Endothelial cell of umbilical vein (primary cell): ENCODE measurements at regions not wholly inside any gene's neighbourhood (a gene's known extent, or its start where the extent isn't known, plus 50 kb on each side); places are given as distances from the start of the nearest gene placed in this dataset.

Experiments
- BruUV-seq: library from RNA; stranded (reverse); fragments of 400-500 nt; replicated peaks from 2 replicates; lab custom pipeline; 2021; lab: Mats Ljungman, UMichigan
- CTCF ChIA-PET: fragments of 300-600, 350-600 bp; sonication (Branson Sonifier 250); formaldehyde crosslinking; loops from one replicate; lab custom pipeline; 2021; ENCODE audit warnings: antibody characterized with exemption, inconsistent platforms; lab: Charles Lee
- POLR2A ChIA-PET: fragments of 300-600, 350-600 bp; sonication (Branson Sonifier 250); formaldehyde crosslinking; loops from one replicate; lab custom pipeline; 2021; ENCODE audit warnings: antibody characterized with exemption, inconsistent platforms; lab: Charles Lee
- DNase-seq: peaks from one replicate; pipeline ENCODE4 v3.0.0-alpha.2; 2011; ENCODE audit warnings: low read depth, low spot score
- FAIRE-seq: peaks from 2 replicates; lab custom pipeline; 2011; peaks lifted over from hg19 to GRCh38; lab: Jason Lieb, UNC
- H2AFZ ChIP-seq: 2 replicates; pipeline ENCODE4 v1.6.0; 2012; ENCODE audit warnings: low read depth, low read length, control low read depth, inconsistent platforms
- H3K27ac ChIP-seq: 2 replicates; pipeline ENCODE4 v1.5.1; 2011; ENCODE audit warnings: low read depth, mild to moderate bottlenecking, control low read depth, low read length, moderate library complexity; ENCODE audit not compliant: insufficient read depth
- H3K27me3 ChIP-seq, 2 experiments: 2 replicates each; pipeline versions ENCODE4 v1.6.0 to v1.6.1; 2011; ENCODE audit warnings: low read length in 2 of 2, mixed read lengths in 1 of 2; ENCODE audit not compliant: control insufficient read depth in 2 of 2, insufficient read depth in 2 of 2
- H3K36me3 ChIP-seq, 2 experiments: 2 replicates in 1 of 2; 3 replicates in 1 of 2; pipeline ENCODE4 v1.5.1; 2011; ENCODE audit warnings: low read length in 2 of 2, mild to moderate bottlenecking in 1 of 2, moderate library complexity in 1 of 2; ENCODE audit not compliant: control insufficient read depth in 2 of 2, insufficient read depth in 2 of 2; ENCODE audit errors: extremely low read depth in 1 of 2
- H3K4me1 ChIP-seq: 3 replicates; pipeline ENCODE4 v1.5.1; 2011; ENCODE audit warnings: mild to moderate bottlenecking, low read length; ENCODE audit not compliant: control insufficient read depth, insufficient read depth; ENCODE audit errors: extremely low read depth
- H3K4me2 ChIP-seq: 2 replicates; pipeline ENCODE4 v1.6.1; 2011; ENCODE audit warnings: low read length, control low read depth, mixed read lengths; ENCODE audit not compliant: insufficient read depth
- H3K4me3 ChIP-seq, 3 experiments: fragments of 200-600 bp in 1 of 3; sonication (generic), shearing (Covaris generic) in 1 of 3; replicated peaks in 1 of 3; 2 replicates each; pipeline ENCODE4 v1.5.1; 2011 to 2016; ENCODE audit warnings: control low read depth in 3 of 3, low read length in 3 of 3, mild to moderate bottlenecking in 2 of 3, inconsistent platforms in 1 of 3, low read depth in 1 of 3, moderate library complexity in 1 of 3; ENCODE audit not compliant: insufficient read depth in 1 of 3
- H3K79me2 ChIP-seq: 2 replicates; pipeline ENCODE4 v1.6.0; 2012; ENCODE audit warnings: low read length, inconsistent platforms; ENCODE audit not compliant: control insufficient read depth, insufficient read depth
- H3K9ac ChIP-seq: replicated peaks from 2 replicates; pipeline ENCODE3; 2011; ENCODE audit warnings: low read length, control low read depth; ENCODE audit not compliant: insufficient read depth; ENCODE audit errors: extremely low read depth
- H3K9me1 ChIP-seq: replicated peaks from 3 replicates; pipeline ENCODE4 v1.6.0; 2011; ENCODE audit warnings: mild to moderate bottlenecking, low read length; ENCODE audit not compliant: control insufficient read depth, insufficient read depth; ENCODE audit errors: extremely low read depth
- H3K9me3 ChIP-seq: replicated peaks from 2 replicates; pipeline ENCODE4 v1.5.1; 2012; ENCODE audit warnings: low read length, inconsistent platforms; ENCODE audit not compliant: control insufficient read depth, insufficient read depth
- H4K20me1 ChIP-seq: replicated peaks from 2 replicates; pipeline ENCODE3; 2011; ENCODE audit warnings: mild to moderate bottlenecking, low read length; ENCODE audit not compliant: control insufficient read depth, insufficient read depth; ENCODE audit errors: extremely low read depth
- CTCF ChIP-seq, 2 donors: IDR thresholded peaks; 1 replicate in 1 of 2; 2 replicates in 1 of 2; pipeline ENCODE4 v1.5.1; 2011; ENCODE audit warnings: low read length in 2 of 2, mild to moderate bottlenecking in 2 of 2, moderate library complexity in 2 of 2, control low read depth in 1 of 2, inconsistent platforms in 1 of 2, low read depth in 1 of 2; ENCODE audit not compliant: insufficient read depth in 1 of 2; ENCODE audit errors: extremely low read depth in 1 of 2
- EZH2 ChIP-seq: IDR thresholded peaks from 2 replicates; pipeline ENCODE4 v1.6.1; 2012; ENCODE audit warnings: borderline replicate concordance, low read depth, mild to moderate bottlenecking, moderate library complexity, low read length, inconsistent platforms; ENCODE audit not compliant: severe bottlenecking
- FOS ChIP-seq: IDR thresholded peaks from 2 replicates; pipeline ENCODE4 v1.6.1; 2011; ENCODE audit warnings: mild to moderate bottlenecking, low read length, moderate library complexity, borderline replicate concordance; ENCODE audit not compliant: insufficient read depth
- GATA2 ChIP-seq: IDR thresholded peaks from 2 replicates; pipeline ENCODE4 v1.7.0; 2011; ENCODE audit warnings: low read depth, mild to moderate bottlenecking, moderate library complexity, mixed read lengths, low read length; ENCODE audit not compliant: insufficient read length, insufficient read depth
- JUN ChIP-seq: IDR thresholded peaks from 2 replicates; pipeline ENCODE4 v1.6.1; 2011; ENCODE audit warnings: borderline replicate concordance, low read depth; ENCODE audit not compliant: insufficient read length, insufficient read depth
- MAX ChIP-seq: IDR thresholded peaks from 2 replicates; pipeline ENCODE4 v1.6.1; 2011; ENCODE audit not compliant: insufficient read depth, insufficient read length
- MYC ChIP-seq: IDR thresholded peaks from one replicate; pipeline ENCODE4 v1.6.1; 2011; ENCODE audit warnings: mild to moderate bottlenecking, low read depth, low read length
- POLR2A ChIP-seq: IDR thresholded peaks from 2 replicates; pipeline ENCODE4 v1.6.1; 2012; ENCODE audit warnings: low read depth, mild to moderate bottlenecking, control low read depth, low read length
- POLR2AphosphoS5 ChIP-seq: IDR thresholded peaks from 2 replicates; pipeline ENCODE4 v1.6.1; 2012; ENCODE audit warnings: low read depth, mild to moderate bottlenecking, control low read depth, low read length, moderate library complexity; ENCODE audit not compliant: insufficient read depth
- dilution Hi-C: fragments of 300-500 bp; cut with MboI; formaldehyde crosslinking; loops from one replicate; pipeline ENCODE4 v1.15.0; 2019; ENCODE audit warnings: low sequenced_read_pairs; ENCODE audit not compliant: extremely low pct_ligation_motif_present
- intact Hi-C: fragments of 100-400 bp; cut with micrococcal nuclease; formaldehyde crosslinking; loops from one replicate; pipeline ENCODE4 v1.10.0; 2022

DNA sequence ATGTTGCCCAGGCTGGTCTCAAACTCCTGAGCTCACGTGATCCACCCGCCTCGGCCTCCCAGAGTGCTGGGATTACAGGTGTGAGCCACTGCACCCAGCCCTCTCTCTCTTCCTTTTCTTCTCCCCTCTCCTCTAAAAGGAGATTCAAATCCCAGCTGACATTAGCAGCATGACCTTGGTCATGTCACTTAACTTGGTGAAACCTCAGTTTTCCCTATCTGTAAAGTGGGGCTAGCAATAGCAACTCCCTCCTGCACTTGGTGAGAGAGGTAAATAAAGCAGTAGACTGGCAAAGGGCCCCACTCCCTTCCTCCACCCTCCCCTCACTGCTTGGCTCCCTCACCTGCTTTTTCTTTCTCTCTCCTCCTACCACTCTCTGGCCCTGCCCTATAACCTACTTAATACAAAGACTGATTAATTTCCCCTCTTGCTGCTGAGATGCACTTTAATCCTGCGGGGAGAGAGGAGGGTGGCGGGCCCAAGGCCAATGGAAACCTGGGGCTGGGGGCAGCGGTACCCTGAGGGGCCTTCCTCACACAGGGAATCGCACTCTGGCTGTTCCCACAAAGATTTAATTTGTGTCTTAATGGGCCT lies 54.2 kb upstream of the ZFAND3 start:
- no peak overlapping the region for H3K4me2 ChIP-seq

GRCh38 chr6:37763413-37763812 lies 56.1 kb upstream of the ZFAND3 start:
- no TSS peak for BruUV-seq
- Histone ChIP-seq H3K9me1 (no peaks in the 10 kb centered on the region), H4K20me1 (no peaks in the 10 kb centered on the region), H3K9ac (no peak overlapping the region), H3K36me3 (no peaks in the 10 kb centered on the region), H3K4me1 (no peaks in the 10 kb centered on the region), H3K4me2 (no peak overlapping the region), H3K4me3 (no peak overlapping the region), H3K27ac (no peak overlapping the region), H3K27me3 (peaks cover 10 to 18% of the 10 kb centered on the region in 2 experiments), H3K9me3 (no peaks in the 10 kb centered on the region), H3K79me2 (no peaks in the 10 kb centered on the region), H2AFZ (no peak overlapping the region)
- dilution Hi-C loops (no loop called here), intact Hi-C loops (no loop called here)
- ChIA-PET POLR2A (no interaction called here), CTCF (no interaction called here)
- FAIRE-seq (no peak), DNase-seq (no peak)
- TF ChIP-seq CTCF (IDR thresholded peaks at IDR 0.05; ENCODE audit: extremely low read depth in 1 of 2, insufficient read depth in 1 of 2, low read depth in 1 of 2, low read length in 2 of 2), result no peak
- TF ChIP-seq GATA2, result no peak
- TF ChIP-seq MYC, result no peak
- TF ChIP-seq EZH2, result no peak
- no peak for TF ChIP-seq POLR2A
- TF ChIP-seq FOS, result no peak
- TF ChIP-seq MAX, result no peak
- TF ChIP-seq POLR2AphosphoS5, result no peak
- no peak for TF ChIP-seq JUN

More for the DNA sequence above, 54.2 kb upstream of the ZFAND3 start:
- CTCF ChIA-PET, result no interaction called here
- no peaks in the 10 kb centered on the region for H3K9me1 ChIP-seq
- H2AFZ ChIP-seq, result no peak overlapping the region
- DNase-seq, result no peak
- no peaks in the 10 kb centered on the region for H4K20me1 ChIP-seq
- H3K36me3 ChIP-seq, result no peaks in the 10 kb centered on the region
- no peaks in the 10 kb centered on the region for H3K9me3 ChIP-seq
- no peak overlapping the region for H3K4me3 ChIP-seq
- H3K79me2 ChIP-seq, result no peaks in the 10 kb centered on the region
- no peak overlapping the region for H3K9ac ChIP-seq
- TF ChIP-seq FOS (no peak), EZH2 (no peak), POLR2A (no peak), POLR2AphosphoS5 (no peak), JUN (no peak)
- H3K27me3 ChIP-seq, result peaks cover 9 to 11% of the 10 kb centered on the region in 2 experiments
- dilution Hi-C loops (no loop called here), intact Hi-C loops (no loop called here)
- BruUV-seq, result no TSS peak
- H3K27ac ChIP-seq, result no peak overlapping the region
- no peaks in the 10 kb centered on the region for H3K4me1 ChIP-seq
- FAIRE-seq, result no peak
- POLR2A ChIA-PET, result no interaction called here
